ENCODE measurements at regions not wholly inside any gene's neighbourhood (a gene's known extent, or its start where the extent isn't known, plus 50 kb on each side); places are given as distances from the start of the nearest gene placed in this dataset.
A peak's percentile ranks its signal among the peaks of the same experiment; 100 is the strongest.

GRCh38 chr9:108072740-108073139, 583.2 kb upstream of the KLF4 start:
- TF ChIP-seq POLR2A (IDR thresholded peaks at IDR 0.05) (no peak), POLR2AphosphoS5 (IDR thresholded peaks at IDR 0.05; ENCODE audit: insufficient read depth in 1 of 2, low read depth in 1 of 2) (no peak), CTCF (IDR thresholded peaks at IDR 0.05) (no peak)
- Histone ChIP-seq H3K4me1 (no peaks in the 10 kb centered on the region), H3K27ac (no peak overlapping the region), H3K27me3 (no peaks in the 10 kb centered on the region), H3K36me3 (no peaks in the 10 kb centered on the region), H3K4me3 (no peak overlapping the region), H3K9me3 (no peaks in the 10 kb centered on the region)
- intact Hi-C loops (cut with DNase I) = no loop called here
- DNase-seq (ENCODE audit: extremely low spot score in 2 of 2) = peak in 1 of 2 donors; percentile 79

- intact Hi-C loops (cut with DNase I) = no loop called here
These were observed 581.3 kb upstream of the KLF4 start for GRCh38 chr9:108070861-108071260.

GRCh38 chr9:108069991-108070390, 580.4 kb upstream of the KLF4 start:
- Histone ChIP-seq H3K27ac (no peak overlapping the region), H3K27me3 (no peaks in the 10 kb centered on the region), H3K9me3 (no peaks in the 10 kb centered on the region), H3K4me3 (no peak overlapping the region), H3K4me1 (no peaks in the 10 kb centered on the region), H3K36me3 (no peaks in the 10 kb centered on the region)
- TF ChIP-seq POLR2A (IDR thresholded peaks at IDR 0.05) = no peak
- no peak for TF ChIP-seq CTCF (IDR thresholded peaks at IDR 0.05)
- TF ChIP-seq POLR2AphosphoS5 (IDR thresholded peaks at IDR 0.05; ENCODE audit: insufficient read depth in 1 of 2, low read depth in 1 of 2) = no peak
- intact Hi-C loops (cut with DNase I) = no loop called here
- no peak for DNase-seq (ENCODE audit: extremely low spot score in 2 of 2)

More at GRCh38 chr9:108070861-108071260, 581.3 kb upstream of the KLF4 start:
- Histone ChIP-seq H3K4me3 (no peak overlapping the region), H3K36me3 (no peaks in the 10 kb centered on the region), H3K4me1 (no peaks in the 10 kb centered on the region), H3K27me3 (no peaks in the 10 kb centered on the region), H3K27ac (no peak overlapping the region), H3K9me3 (no peaks in the 10 kb centered on the region)
- peak in 1 of 2 donors; percentile 54 for DNase-seq (ENCODE audit: extremely low spot score in 2 of 2)
- no peak for TF ChIP-seq POLR2AphosphoS5 (IDR thresholded peaks at IDR 0.05; ENCODE audit: insufficient read depth in 1 of 2, low read depth in 1 of 2)
- TF ChIP-seq POLR2A (IDR thresholded peaks at IDR 0.05) = no peak
- no peak for TF ChIP-seq CTCF (IDR thresholded peaks at IDR 0.05)

GRCh38 chr9:108062680-108063079, 573.1 kb upstream of the KLF4 start:
- Histone ChIP-seq H3K9me3 (no peaks in the 10 kb centered on the region), H3K27ac (no peak overlapping the region), H3K36me3 (no peaks in the 10 kb centered on the region), H3K4me3 (no peak overlapping the region), H3K27me3 (no peaks in the 10 kb centered on the region), H3K4me1 (peaks cover 8% of the 10 kb centered on the region)
- peak in 1 of 2 donors; percentile 32 for DNase-seq (ENCODE audit: extremely low spot score in 2 of 2)
- TF ChIP-seq POLR2A (IDR thresholded peaks at IDR 0.05) (no peak), CTCF (IDR thresholded peaks at IDR 0.05) (no peak), POLR2AphosphoS5 (IDR thresholded peaks at IDR 0.05; ENCODE audit: insufficient read depth in 1 of 2, low read depth in 1 of 2) (no peak)
- intact Hi-C loops (cut with DNase I) = no loop called here

GRCh38 chr9:108060175-108060574, 570.6 kb upstream of the KLF4 start:
- peaks cover 25% of the 10 kb centered on the region for H3K4me1 ChIP-seq
- no peaks in the 10 kb centered on the region for H3K27me3 ChIP-seq
- H3K36me3 ChIP-seq = no peaks in the 10 kb centered on the region
- no peak for DNase-seq (ENCODE audit: extremely low spot score in 2 of 2)
- no peaks in the 10 kb centered on the region for H3K9me3 ChIP-seq
- TF ChIP-seq POLR2AphosphoS5 (IDR thresholded peaks at IDR 0.05; ENCODE audit: insufficient read depth in 1 of 2, low read depth in 1 of 2) = no peak
- no peak for TF ChIP-seq CTCF (IDR thresholded peaks at IDR 0.05)
- no peak for TF ChIP-seq POLR2A (IDR thresholded peaks at IDR 0.05)
- no peak overlapping the region for H3K4me3 ChIP-seq
- intact Hi-C loops (cut with DNase I) = no loop called here
- H3K27ac ChIP-seq = no peak overlapping the region

All from vagina (tissue), 2 donors.